ENCODE measurements at regions not wholly inside any gene's neighbourhood (a gene's known extent, or its start where the extent isn't known, plus 50 kb on each side); places are given as distances from the start of the nearest gene placed in this dataset.

DNA sequence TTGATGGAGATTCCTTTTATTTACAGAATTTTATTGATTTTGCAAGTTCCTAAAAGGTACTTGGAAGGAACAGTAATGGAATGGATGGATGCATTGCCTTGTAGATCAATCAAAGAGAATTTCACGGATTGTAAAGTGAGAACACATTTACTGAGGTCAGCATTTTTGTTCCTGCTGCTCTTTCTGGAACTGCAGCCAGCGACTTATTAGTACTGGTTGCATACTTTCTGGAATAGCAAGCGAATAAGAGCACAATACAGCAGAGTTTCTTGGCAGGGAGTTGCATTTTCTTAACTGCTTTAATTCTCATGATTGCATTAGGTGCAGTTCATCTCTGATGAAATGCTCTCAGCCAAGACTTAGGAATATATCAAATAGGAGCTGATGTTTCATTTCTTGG is 106.1 kb upstream of the CHODL start (continued):
- TF ChIP-seq SUZ12 (IDR thresholded peaks at IDR 0.05; ENCODE audit: low read length) (no peak), SRF (IDR thresholded peaks at IDR 0.05; ENCODE audit: low read depth, low read length) (no peak)
